Ishikawa (cell line): ENCODE measurements at regions not wholly inside any gene's neighbourhood (a gene's known extent, or its start where the extent isn't known, plus 50 kb on each side); places are given as distances from the start of the nearest gene placed in this dataset.

Source experiments
- CEBPB ChIP-seq: IDR thresholded peaks from 2 replicates; pipeline ENCODE4 v1.6.1; 2012
- CREB1 ChIP-seq: IDR thresholded peaks from 2 replicates; pipeline ENCODE4 v1.6.1; 2012; ENCODE audit warnings: low read depth
- EGR1 ChIP-seq: IDR thresholded peaks from 2 replicates; pipeline ENCODE4 v1.6.1; 2012
- EP300 ChIP-seq: IDR thresholded peaks from 2 replicates; pipeline ENCODE4 v1.6.1; 2012; ENCODE audit warnings: borderline replicate concordance
- FOXM1 ChIP-seq: IDR thresholded peaks from 2 replicates; pipeline ENCODE4 v1.6.1; 2012; ENCODE audit warnings: low read depth, borderline replicate concordance
- NFIC ChIP-seq: IDR thresholded peaks from 2 replicates; pipeline ENCODE4 v1.6.1; 2012
- RAD21 ChIP-seq: IDR thresholded peaks from 2 replicates; pipeline ENCODE4 v1.6.1; 2012; ENCODE audit warnings: low read depth
- TAF1 ChIP-seq: IDR thresholded peaks from 2 replicates; pipeline ENCODE4 v1.6.1; 2012; ENCODE audit warnings: low read depth, mild to moderate bottlenecking
- TCF12 ChIP-seq: IDR thresholded peaks from 2 replicates; pipeline ENCODE4 v1.6.1; 2012; ENCODE audit warnings: low read depth
- TEAD4 ChIP-seq: IDR thresholded peaks from 2 replicates; pipeline ENCODE4 v1.6.1; 2012
- YY1 ChIP-seq: IDR thresholded peaks from 2 replicates; pipeline ENCODE4 v1.6.1; 2012; ENCODE audit warnings: low read depth
- ZBTB7A ChIP-seq: IDR thresholded peaks from 2 replicates; pipeline ENCODE4 v1.6.1; 2012; ENCODE audit warnings: low read depth
- TF ChIP-seq, protein P1 (sequence below): IDR thresholded peaks from 2 replicates; pipeline ENCODE4 v1.6.1; 2012
- TF ChIP-seq, protein P2 (sequence below): IDR thresholded peaks from 2 replicates; pipeline ENCODE4 v1.6.1; 2012; ENCODE audit warnings: low read depth, mild to moderate bottlenecking
- TF ChIP-seq, protein P3 (sequence below): IDR thresholded peaks from 2 replicates; pipeline ENCODE4 v1.6.1; 2012

DNA sequence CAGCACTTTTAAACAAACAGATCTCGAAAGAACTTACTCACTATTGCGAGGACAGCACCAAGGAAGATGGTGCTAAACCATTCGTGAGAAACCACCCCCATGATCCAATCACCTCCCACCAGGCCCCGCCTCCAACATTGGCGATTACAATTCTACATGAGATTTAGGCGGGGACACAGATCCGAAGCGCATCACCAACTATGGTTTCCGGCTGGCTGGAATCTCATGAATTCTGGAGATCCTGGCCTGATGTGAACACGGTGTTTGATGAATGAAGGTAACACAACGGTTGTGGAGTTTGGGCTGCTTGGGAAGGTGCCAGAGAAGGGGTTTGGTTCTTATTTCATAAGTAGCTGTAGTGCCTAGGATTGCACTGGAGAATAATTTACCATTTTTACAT, 216.7 kb downstream of the EMX2 start:
- TF ChIP-seq CEBPB (no peak), NFIC (no peak), FOXM1 (no peak), ZBTB7A (no peak), TAF1 (no peak), TCF12 (no peak), EP300 (no peak), CREB1 (no peak)
- TF ChIP-seq, protein P1, sequence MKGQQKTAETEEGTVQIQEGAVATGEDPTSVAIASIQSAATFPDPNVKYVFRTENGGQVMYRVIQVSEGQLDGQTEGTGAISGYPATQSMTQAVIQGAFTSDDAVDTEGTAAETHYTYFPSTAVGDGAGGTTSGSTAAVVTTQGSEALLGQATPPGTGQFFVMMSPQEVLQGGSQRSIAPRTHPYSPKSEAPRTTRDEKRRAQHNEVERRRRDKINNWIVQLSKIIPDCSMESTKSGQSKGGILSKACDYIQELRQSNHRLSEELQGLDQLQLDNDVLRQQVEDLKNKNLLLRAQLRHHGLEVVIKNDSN, result no peak
- TF ChIP-seq, protein P2, sequence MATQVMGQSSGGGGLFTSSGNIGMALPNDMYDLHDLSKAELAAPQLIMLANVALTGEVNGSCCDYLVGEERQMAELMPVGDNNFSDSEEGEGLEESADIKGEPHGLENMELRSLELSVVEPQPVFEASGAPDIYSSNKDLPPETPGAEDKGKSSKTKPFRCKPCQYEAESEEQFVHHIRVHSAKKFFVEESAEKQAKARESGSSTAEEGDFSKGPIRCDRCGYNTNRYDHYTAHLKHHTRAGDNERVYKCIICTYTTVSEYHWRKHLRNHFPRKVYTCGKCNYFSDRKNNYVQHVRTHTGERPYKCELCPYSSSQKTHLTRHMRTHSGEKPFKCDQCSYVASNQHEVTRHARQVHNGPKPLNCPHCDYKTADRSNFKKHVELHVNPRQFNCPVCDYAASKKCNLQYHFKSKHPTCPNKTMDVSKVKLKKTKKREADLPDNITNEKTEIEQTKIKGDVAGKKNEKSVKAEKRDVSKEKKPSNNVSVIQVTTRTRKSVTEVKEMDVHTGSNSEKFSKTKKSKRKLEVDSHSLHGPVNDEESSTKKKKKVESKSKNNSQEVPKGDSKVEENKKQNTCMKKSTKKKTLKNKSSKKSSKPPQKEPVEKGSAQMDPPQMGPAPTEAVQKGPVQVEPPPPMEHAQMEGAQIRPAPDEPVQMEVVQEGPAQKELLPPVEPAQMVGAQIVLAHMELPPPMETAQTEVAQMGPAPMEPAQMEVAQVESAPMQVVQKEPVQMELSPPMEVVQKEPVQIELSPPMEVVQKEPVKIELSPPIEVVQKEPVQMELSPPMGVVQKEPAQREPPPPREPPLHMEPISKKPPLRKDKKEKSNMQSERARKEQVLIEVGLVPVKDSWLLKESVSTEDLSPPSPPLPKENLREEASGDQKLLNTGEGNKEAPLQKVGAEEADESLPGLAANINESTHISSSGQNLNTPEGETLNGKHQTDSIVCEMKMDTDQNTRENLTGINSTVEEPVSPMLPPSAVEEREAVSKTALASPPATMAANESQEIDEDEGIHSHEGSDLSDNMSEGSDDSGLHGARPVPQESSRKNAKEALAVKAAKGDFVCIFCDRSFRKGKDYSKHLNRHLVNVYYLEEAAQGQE, result no peak

DNA sequence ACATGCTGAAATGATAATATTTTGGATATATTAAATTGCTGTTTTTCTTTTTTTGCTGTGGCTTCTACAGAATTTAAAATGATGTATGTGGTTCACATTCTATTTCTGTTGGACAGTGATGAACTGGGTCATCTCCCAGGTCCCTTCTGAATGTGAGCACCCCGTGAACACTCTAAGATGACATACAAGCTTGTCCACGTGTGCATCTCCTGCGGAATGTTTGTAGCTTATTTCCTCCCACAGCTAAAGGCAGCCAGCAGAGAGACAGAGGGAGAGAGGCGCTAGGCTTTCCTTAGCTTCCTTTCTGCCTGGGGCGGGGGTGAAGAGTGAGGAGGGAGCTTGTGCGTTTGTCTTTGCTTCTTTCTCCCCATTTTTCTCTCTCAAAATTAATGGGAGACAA, 219.1 kb downstream of the EMX2 start:
- TF ChIP-seq CREB1, result no peak
- TF ChIP-seq ZBTB7A, result no peak
- no peak for TF ChIP-seq CEBPB

DNA sequence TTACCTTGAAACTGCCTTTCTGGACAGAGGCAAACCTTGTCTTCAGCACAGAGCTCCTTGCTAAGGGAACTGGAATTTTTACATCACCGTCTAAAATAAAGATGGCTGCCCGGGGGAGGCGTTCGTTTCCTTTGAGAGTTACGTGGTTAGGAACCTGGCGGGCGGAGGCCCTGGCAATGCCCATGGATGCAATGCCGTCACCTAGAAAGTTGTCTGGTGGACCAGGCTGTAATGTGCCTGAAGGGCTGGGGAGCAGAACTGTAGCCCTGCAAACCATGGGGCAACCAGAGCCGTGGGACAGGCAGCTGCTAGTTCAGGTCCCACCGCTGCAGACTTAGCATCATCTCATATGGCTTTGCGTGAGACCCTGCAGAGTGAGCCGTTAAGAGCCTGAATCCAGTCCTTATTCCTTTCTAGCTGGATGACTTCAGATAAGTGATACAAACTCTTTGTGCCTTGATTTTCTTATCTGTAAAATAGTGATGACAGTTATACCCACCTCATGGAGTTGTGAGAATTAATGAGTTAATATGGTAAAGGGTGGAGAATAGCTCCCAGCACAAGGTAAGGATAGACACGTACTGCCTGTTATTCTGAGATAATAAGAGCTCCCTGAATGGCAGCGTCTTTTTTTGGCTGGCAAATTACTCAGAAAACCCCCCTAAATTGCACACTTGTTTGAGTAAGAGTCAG, 219.7 kb downstream of the EMX2 start:
- TF ChIP-seq CREB1 (no peak), EGR1 (no peak), TEAD4 (no peak), TCF12 (no peak), ZBTB7A (no peak), FOXM1 (no peak), RAD21 (no peak), YY1 (no peak), EP300 (no peak), TAF1 (no peak), CEBPB (no peak), NFIC (no peak)
- TF ChIP-seq, protein P1, result no peak
- TF ChIP-seq, protein P2, result no peak
- TF ChIP-seq, protein P3, sequence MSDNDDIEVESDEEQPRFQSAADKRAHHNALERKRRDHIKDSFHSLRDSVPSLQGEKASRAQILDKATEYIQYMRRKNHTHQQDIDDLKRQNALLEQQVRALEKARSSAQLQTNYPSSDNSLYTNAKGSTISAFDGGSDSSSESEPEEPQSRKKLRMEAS, result no peak

DNA sequence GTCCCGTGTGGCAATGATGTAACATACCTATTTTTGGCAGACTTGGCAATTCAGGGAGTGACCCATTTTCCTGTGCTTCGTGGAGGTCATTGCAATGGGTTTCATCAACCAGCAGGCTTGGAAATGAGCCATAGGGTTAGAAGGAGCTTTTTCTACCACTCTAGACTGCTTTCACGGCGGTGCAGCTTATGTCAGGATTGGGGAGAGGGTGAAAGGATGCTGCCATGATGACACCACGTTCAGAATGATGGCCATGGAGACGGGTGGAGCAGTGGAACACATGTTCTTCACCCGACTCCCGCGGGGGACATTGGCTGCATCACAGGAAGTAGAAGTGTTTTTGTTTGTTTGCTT, 220.2 kb downstream of the EMX2 start:
- no peak for TF ChIP-seq TCF12
- no peak for TF ChIP-seq NFIC
- TF ChIP-seq RAD21, result no peak
- TF ChIP-seq TAF1, result no peak
- no peak for TF ChIP-seq TEAD4

DNA sequence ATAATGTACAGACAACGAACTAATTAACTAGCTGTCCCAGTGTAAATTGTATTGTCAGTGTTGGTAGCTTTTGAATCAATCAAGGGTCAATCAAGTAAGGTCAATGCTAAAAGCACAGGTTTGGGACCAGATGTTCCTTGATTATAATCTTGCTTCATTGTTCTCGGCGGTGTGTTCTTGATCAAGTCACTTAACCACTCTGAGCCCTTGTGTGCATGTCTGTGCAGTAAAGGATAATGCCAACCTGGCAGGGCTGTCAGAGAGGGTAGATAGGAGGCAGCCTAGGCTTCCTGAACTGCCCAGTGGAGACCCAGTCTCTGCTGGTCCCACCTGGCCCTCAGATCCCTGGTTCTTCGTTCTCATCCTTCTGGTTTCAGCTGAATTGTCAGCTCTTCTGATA, 221.0 kb downstream of the EMX2 start:
- TF ChIP-seq, protein P3, result no peak
- TF ChIP-seq NFIC (no peak), TAF1 (no peak), FOXM1 (no peak), CEBPB (no peak), TEAD4 (no peak), EGR1 (no peak), YY1 (no peak), TCF12 (no peak), EP300 (no peak), ZBTB7A (no peak), CREB1 (no peak), RAD21 (no peak)
- TF ChIP-seq, protein P2, result no peak
- TF ChIP-seq, protein P1, result no peak
